ENCODE measurements at regions not wholly inside any gene's neighbourhood (a gene's known extent, or its start where the extent isn't known, plus 50 kb on each side); places are given as distances from the start of the nearest gene placed in this dataset.

DNA sequence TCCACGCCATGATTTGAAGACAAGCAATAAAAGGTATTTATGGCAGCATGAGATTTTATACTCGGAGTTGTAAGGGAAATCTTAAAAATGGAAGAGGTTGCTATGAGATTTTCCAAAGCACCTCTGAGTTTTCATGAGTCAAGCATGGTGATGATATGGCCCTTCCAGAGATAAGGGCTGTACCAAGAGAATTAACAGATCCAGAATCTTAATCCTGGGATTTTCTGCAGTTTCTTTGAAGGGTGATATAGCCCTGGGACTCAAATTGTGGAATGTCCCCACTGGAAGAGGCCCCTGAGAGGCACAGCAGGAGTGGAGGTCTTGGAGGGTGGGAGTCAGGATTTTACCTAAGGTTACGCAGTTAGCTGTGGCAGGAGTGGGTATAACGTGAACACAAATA, 243.3 kb downstream of the ZNF621 start:
- TF ChIP-seq, protein P1, sequence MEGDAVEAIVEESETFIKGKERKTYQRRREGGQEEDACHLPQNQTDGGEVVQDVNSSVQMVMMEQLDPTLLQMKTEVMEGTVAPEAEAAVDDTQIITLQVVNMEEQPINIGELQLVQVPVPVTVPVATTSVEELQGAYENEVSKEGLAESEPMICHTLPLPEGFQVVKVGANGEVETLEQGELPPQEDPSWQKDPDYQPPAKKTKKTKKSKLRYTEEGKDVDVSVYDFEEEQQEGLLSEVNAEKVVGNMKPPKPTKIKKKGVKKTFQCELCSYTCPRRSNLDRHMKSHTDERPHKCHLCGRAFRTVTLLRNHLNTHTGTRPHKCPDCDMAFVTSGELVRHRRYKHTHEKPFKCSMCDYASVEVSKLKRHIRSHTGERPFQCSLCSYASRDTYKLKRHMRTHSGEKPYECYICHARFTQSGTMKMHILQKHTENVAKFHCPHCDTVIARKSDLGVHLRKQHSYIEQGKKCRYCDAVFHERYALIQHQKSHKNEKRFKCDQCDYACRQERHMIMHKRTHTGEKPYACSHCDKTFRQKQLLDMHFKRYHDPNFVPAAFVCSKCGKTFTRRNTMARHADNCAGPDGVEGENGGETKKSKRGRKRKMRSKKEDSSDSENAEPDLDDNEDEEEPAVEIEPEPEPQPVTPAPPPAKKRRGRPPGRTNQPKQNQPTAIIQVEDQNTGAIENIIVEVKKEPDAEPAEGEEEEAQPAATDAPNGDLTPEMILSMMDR (IDR thresholded peaks at IDR 0.05; ENCODE audit: control extremely low read depth, extremely low read depth, low read depth, missing control alignments), result no peak

DNA sequence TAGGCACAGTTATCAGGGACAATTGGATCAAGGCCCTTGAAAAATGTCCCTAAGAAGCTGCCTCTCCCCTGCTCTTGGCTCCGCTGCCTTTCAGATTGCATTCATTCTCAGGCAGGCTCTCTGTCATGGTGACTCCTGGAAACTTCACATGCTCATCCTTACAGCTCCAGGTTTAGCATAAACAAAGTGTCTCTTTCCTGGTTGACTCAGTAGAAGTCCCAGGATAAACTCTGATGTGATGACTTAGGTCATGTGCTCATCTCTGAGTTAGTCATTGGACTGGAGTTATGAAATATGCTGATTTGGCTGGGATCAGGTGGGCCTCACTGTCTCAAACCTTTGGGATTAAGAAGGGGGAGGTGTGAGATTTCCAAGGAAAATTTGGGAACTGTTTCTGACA, 243.8 kb downstream of the ZNF621 start:
- POLR2A ChIA-PET, result no interaction called here
- no peak for DNase-seq (ENCODE audit: extremely low spot score)
- TF ChIP-seq, protein P1 (IDR thresholded peaks at IDR 0.05; ENCODE audit: control extremely low read depth, extremely low read depth, low read depth, missing control alignments), result no peak
- CTCF ChIA-PET, result no interaction called here

More for the DNA sequence above, 243.3 kb downstream of the ZNF621 start:
- ChIA-PET POLR2A (no interaction called here), CTCF (no interaction called here)
- no peak for DNase-seq (ENCODE audit: extremely low spot score)

DNA sequence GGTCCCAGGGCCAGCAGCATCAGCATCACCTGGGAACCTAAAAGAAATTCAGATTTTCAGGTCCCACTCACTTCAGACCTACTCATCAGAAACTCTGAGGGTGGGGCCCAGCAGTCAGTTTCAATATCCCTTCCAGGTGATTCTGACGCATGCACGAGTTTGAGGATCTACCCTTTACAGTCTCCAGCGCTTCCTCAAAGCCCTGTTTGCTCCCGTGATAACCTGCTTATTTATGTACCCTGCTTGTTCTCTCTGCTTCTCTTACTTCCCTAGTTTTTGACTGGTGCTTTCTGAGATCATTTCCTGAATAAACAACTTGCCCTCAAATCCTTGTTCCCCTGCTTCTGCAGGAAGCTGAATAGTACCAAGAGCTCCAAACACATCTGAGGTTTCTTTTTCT, 245.3 kb downstream of the ZNF621 start:
- POLR2A ChIA-PET, result no interaction called here
- no peak for DNase-seq (ENCODE audit: extremely low spot score)
- CTCF ChIA-PET, result interaction anchor here (1.3 to 1.5 kb wide), 2 partner anchors 14 to 101 kb away, joined by 3 read pairs; no protein-coding TSS in a partner anchor
- TF ChIP-seq, protein P1 (IDR thresholded peaks at IDR 0.05; ENCODE audit: control extremely low read depth, extremely low read depth, low read depth, missing control alignments), result no peak

DNA sequence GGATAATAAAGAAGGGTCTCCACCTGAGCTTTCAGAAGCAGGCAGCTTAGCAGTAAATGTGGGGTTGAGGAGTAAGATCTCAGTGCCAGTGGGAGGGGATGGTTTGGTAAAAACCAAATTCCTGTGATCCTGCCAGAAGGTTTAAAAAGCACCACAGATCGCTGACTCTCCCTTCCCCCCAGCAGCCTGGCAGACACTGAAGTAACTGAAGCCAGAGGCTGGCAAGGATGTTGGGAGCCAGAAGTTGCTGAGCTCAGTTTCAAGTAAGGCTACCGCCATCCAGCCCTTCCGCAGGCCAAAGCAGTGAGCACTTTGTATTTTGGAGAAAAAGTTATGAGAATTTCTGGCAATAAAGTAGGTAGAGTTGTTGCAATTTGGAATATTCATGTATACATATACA, 246.4 kb downstream of the ZNF621 start:
- POLR2A ChIA-PET, result no interaction called here
- CTCF ChIA-PET, result interaction anchor here (1.3 to 1.5 kb wide), 2 partner anchors 13 to 100 kb away, joined by 3 read pairs; no protein-coding TSS in a partner anchor
- no peak for DNase-seq (ENCODE audit: extremely low spot score)
- TF ChIP-seq, protein P1 (IDR thresholded peaks at IDR 0.05; ENCODE audit: control extremely low read depth, extremely low read depth, low read depth, missing control alignments), result no peak

DNA sequence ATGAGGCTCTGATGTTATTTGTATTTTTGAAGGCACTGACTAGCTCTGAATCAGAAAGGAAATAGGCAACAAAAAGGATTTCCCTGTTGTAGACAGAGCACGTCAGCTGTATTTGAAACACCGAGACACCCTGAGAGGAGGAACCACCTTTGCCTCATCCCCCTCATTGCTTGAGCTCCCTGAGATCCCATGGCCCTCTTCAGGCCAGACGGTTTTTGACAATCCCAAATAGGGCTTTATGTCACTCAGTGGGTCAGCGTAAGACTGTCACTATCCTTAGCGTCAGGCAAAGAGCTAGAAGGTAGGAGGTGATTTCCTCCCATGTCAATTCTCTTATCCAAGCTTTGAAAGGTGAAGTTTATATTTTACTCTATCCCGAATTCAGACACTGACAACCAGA, 254.3 kb downstream of the ZNF621 start:
- CTCF ChIA-PET, result interaction anchor here (1.5 kb wide), 1 partner anchor 8 kb away, joined by 5 read pairs; no protein-coding TSS in a partner anchor
- no peak for DNase-seq (ENCODE audit: extremely low spot score)
- POLR2A ChIA-PET, result no interaction called here
- TF ChIP-seq, protein P1 (IDR thresholded peaks at IDR 0.05; ENCODE audit: control extremely low read depth, extremely low read depth, low read depth, missing control alignments), result no peak

DNA sequence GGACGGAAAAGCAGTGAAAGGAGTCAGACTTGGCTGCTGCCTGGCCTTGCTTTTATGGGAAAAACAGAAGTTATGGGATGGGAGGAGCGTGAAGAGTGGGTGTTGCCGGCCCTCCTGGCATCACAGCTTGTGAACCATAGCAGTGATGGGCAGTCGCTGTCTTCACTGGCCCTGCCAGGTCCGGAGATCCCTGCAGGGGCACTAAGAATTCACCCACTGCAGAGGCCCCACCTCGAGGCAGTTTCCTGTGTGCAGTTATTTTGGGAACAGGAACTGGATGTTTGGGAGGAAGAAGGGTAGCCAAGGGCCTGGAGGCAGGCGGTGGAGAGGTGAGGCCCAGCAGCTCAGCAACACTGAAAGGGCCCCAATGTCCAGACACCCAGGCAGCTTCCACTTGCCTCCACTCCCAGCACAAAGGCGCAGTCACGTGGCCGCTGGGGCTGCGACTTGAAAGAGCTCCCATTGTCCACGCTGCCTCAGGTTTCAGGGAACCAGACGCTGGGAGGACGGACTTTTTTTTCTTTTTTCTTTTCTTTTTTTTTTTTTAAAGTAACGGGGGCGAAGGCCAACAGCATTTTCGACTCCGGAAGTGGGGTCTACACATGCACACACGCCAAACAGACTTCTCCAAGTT, 255.6 kb downstream of the ZNF621 start:
- DNase-seq (ENCODE audit: extremely low spot score), result no peak
- ChIA-PET POLR2A (no interaction called here), CTCF (no interaction called here)
- TF ChIP-seq, protein P1 (IDR thresholded peaks at IDR 0.05; ENCODE audit: control extremely low read depth, extremely low read depth, low read depth, missing control alignments), result no peak

Measured in GM10248 (cell line).